H9 (cell line): ENCODE measurements at regions not wholly inside any gene's neighbourhood (a gene's known extent, or its start where the extent isn't known, plus 50 kb on each side); places are given as distances from the start of the nearest gene placed in this dataset.

Experiments used
- DNase-seq: peaks from one replicate; pipeline ENCODE4 v3.0.0-alpha.2; 2017
- H2AFZ ChIP-seq: one replicate; pipeline ENCODE4 v1.6.1; 2013; ENCODE audit warnings: mild to moderate bottlenecking, low read length, control low read depth, moderate library complexity
- H2AK5ac ChIP-seq: 2 replicates; pipeline ENCODE4 v1.6.1; 2013; ENCODE audit warnings: low read length, control low read depth, mixed read lengths; ENCODE audit not compliant: insufficient read length
- H2BK120ac ChIP-seq: one replicate; pipeline ENCODE4 v1.6.1; 2013; ENCODE audit warnings: low read depth, mild to moderate bottlenecking, low read length, control low read depth, inconsistent platforms; ENCODE audit not compliant: poor library complexity, severe bottlenecking
- H2BK12ac ChIP-seq: 2 replicates; pipeline ENCODE4 v1.6.1; 2013; ENCODE audit warnings: low read length, control low read depth, mixed read lengths, low read depth; ENCODE audit not compliant: insufficient read length
- H2BK15ac ChIP-seq: 2 replicates; pipeline ENCODE4 v1.6.1; 2013; ENCODE audit warnings: low read depth, low read length, control low read depth
- H2BK20ac ChIP-seq: one replicate; pipeline ENCODE4 v1.6.1; 2013; ENCODE audit warnings: low read depth, mild to moderate bottlenecking, low read length, control low read depth, inconsistent platforms; ENCODE audit not compliant: poor library complexity, severe bottlenecking
- H2BK5ac ChIP-seq: 2 replicates; pipeline ENCODE4 v1.6.1; 2013; ENCODE audit warnings: low read length, control low read depth, mixed read lengths; ENCODE audit not compliant: insufficient read length
- H3K14ac ChIP-seq: 2 replicates; pipeline ENCODE4 v1.6.1; 2013; ENCODE audit warnings: low read length, control low read depth; ENCODE audit not compliant: insufficient read depth
- H3K18ac ChIP-seq: 2 replicates; pipeline ENCODE4 v1.6.1; 2013; ENCODE audit warnings: low read depth, mild to moderate bottlenecking, mixed read lengths, low read length, control low read depth; ENCODE audit not compliant: insufficient read length
- H3K23ac ChIP-seq: 2 replicates; pipeline ENCODE4 v1.6.1; 2013; ENCODE audit warnings: low read length, control low read depth, mixed read lengths, low read depth; ENCODE audit not compliant: insufficient read length
- H3K23me2 ChIP-seq: 2 replicates; pipeline ENCODE4 v1.6.1; 2013; ENCODE audit warnings: low read depth, mild to moderate bottlenecking, mixed read lengths, low read length, control low read depth; ENCODE audit not compliant: insufficient read length, poor library complexity, severe bottlenecking
- H3K27ac ChIP-seq: 2 replicates; pipeline ENCODE4 v1.5.1; 2013; ENCODE audit warnings: low read length, control low read depth, mixed read lengths, low read depth; ENCODE audit not compliant: insufficient read length
- H3K27me3 ChIP-seq: 2 replicates; pipeline ENCODE4 v1.6.1; 2013; ENCODE audit warnings: low read length, control low read depth, inconsistent platforms; ENCODE audit not compliant: insufficient read depth
- H3K4ac ChIP-seq: 2 replicates; pipeline ENCODE4 v1.6.1; 2013; ENCODE audit warnings: low read depth, mild to moderate bottlenecking, control low read depth, inconsistent platforms, low read length, moderate library complexity
- H3K4me1 ChIP-seq: 2 replicates; pipeline ENCODE4 v1.6.1; 2013; ENCODE audit warnings: low read length, control low read depth, inconsistent platforms; ENCODE audit not compliant: insufficient read depth
- H3K4me2 ChIP-seq: 2 replicates; pipeline ENCODE4 v1.6.1; 2013; ENCODE audit warnings: low read length, control low read depth, mixed read lengths; ENCODE audit not compliant: insufficient read length, insufficient read depth
- H3K56ac ChIP-seq: 2 replicates; pipeline ENCODE4 v1.6.1; 2013; ENCODE audit warnings: low read depth, mild to moderate bottlenecking, mixed read lengths, low read length, control low read depth; ENCODE audit not compliant: insufficient read length
- H3K79me1 ChIP-seq: 2 replicates; pipeline ENCODE4 v1.6.1; 2013; ENCODE audit warnings: low read depth, mild to moderate bottlenecking, moderate library complexity, low read length, control low read depth, inconsistent platforms; ENCODE audit not compliant: insufficient read depth, poor library complexity, severe bottlenecking
- H3K79me2 ChIP-seq: 2 replicates; pipeline ENCODE4 v1.6.1; 2013; ENCODE audit warnings: low read length, control low read depth, inconsistent platforms; ENCODE audit not compliant: insufficient read depth
- H3K9ac ChIP-seq: 2 replicates; pipeline ENCODE4 v1.6.1; 2013; ENCODE audit warnings: low read length, control low read depth, mixed read lengths; ENCODE audit not compliant: insufficient read length; ENCODE audit errors: extremely low read depth
- H3K9me3 ChIP-seq: one replicate; pipeline ENCODE4 v1.6.1; 2013; ENCODE audit warnings: low read depth, low read length, inconsistent platforms; ENCODE audit not compliant: control insufficient read depth
- H3T11ph ChIP-seq: one replicate; pipeline ENCODE4 v1.6.1; 2013; ENCODE audit warnings: mild to moderate bottlenecking, low read length, control low read depth, inconsistent platforms
- H4K20me1 ChIP-seq: one replicate; pipeline ENCODE4 v1.6.1; 2013; ENCODE audit not compliant: control insufficient read depth, insufficient read length, insufficient read depth
- H4K5ac ChIP-seq: 2 replicates; pipeline ENCODE4 v1.6.1; 2013; ENCODE audit warnings: low read depth, mild to moderate bottlenecking, mixed read lengths, low read length, control low read depth; ENCODE audit not compliant: insufficient read length
- H4K8ac ChIP-seq: replicated peaks from 2 replicates; pipeline ENCODE4 v1.6.1; 2013; ENCODE audit warnings: low read length, control low read depth, mixed read lengths, low read depth; ENCODE audit not compliant: insufficient read length
- H4K91ac ChIP-seq: 2 replicates; pipeline ENCODE4 v1.6.1; 2013; ENCODE audit warnings: low read depth, mild to moderate bottlenecking, moderate library complexity, mixed read lengths, low read length, control low read depth; ENCODE audit not compliant: insufficient read length
- H3K27ac Mint-ChIP-seq, 3 experiments: 2 replicates in 2 of 3; 3 replicates in 1 of 3; pipeline ENCODE4 v1.8.0; 2020 to 2021; ENCODE audit warnings: mixed read lengths in 3 of 3, mild to moderate bottlenecking in 1 of 3, moderate library complexity in 1 of 3
- H3K27me3 Mint-ChIP-seq: 2 replicates; pipeline ENCODE4 v1.8.0; 2021; ENCODE audit warnings: low read depth, mild to moderate bottlenecking, moderate library complexity, mixed read lengths
- H3K36me3 Mint-ChIP-seq, 3 experiments: 2 replicates in 2 of 3; 3 replicates in 1 of 3; pipeline ENCODE4 v1.8.0; 2020 to 2021; ENCODE audit warnings: low read depth in 3 of 3, mixed read lengths in 3 of 3; ENCODE audit not compliant: insufficient read depth in 1 of 3
- H3K4me1 Mint-ChIP-seq, 2 experiments: 2 replicates each; pipeline ENCODE4 v1.8.0; 2020; ENCODE audit warnings: mixed read lengths in 2 of 2
- H3K4me3 Mint-ChIP-seq, 2 experiments: 2 replicates in 1 of 2; 3 replicates in 1 of 2; pipeline ENCODE4 v1.8.0; 2020 to 2021; ENCODE audit warnings: mild to moderate bottlenecking in 2 of 2, mixed read lengths in 2 of 2, moderate library complexity in 1 of 2
- H3K9me3 Mint-ChIP-seq, 2 experiments: 2 replicates in 1 of 2; 3 replicates in 1 of 2; pipeline ENCODE4 v1.8.0; 2020; ENCODE audit warnings: mild to moderate bottlenecking in 2 of 2, mixed read lengths in 2 of 2, moderate library complexity in 1 of 2
- CTCF ChIP-seq: fragments of 200-600 bp; sonication (generic); conservative IDR thresholded peaks from 3 replicates; pipeline ENCODE4 v1.8.0; 2021; ENCODE audit warnings: antibody characterized with exemption, mild to moderate bottlenecking
- WGBS: extraction: QIAGEN DNeasy Blood & Tissue Kit; methylation state at CpG from one replicate; pipeline ENCODE4 v1.1.7; 2013; ENCODE audit warnings: missing lambda C conversion rate, low lambda C conversion rate, mixed read lengths; ENCODE audit not compliant: insufficient read length; ENCODE audit errors: extremely low coverage; 5-methylcytosine and 5-hydroxymethylcytosine counted together

DNA sequence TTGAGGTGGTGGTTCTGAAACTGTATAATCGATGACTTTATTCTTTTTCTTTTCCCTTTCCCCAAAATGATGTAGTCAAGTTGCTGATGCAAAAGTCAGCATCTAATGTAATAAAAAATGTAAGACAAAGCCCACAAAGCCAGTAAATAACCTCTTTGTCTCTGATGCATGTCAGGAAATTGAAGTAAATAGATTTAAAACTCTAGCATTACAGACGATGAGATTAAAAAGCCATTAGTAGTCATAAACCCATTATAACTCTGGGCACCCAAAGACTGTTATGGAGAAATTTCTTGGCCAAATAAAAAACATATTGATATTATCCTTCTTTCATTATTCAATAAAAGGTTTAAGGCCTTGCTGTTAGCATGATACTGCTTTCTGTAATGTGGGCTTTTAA is 548.7 kb downstream of the TUSC1 start:
- Histone ChIP-seq H3K23ac (no peak overlapping the region), H3K14ac (no peak overlapping the region), H4K91ac (no peak overlapping the region), H2BK5ac (no peak overlapping the region), H3K23me2 (no peaks in the 10 kb centered on the region), H2BK15ac (no peak overlapping the region), H3K9ac (no peak overlapping the region), H4K20me1 (no peaks in the 10 kb centered on the region), H3K18ac (no peak overlapping the region), H2BK12ac (no peak overlapping the region), H3K56ac (no peak overlapping the region), H3K4me1 (no peaks in the 10 kb centered on the region), H2AFZ (no peak overlapping the region), H3K27ac (no peak overlapping the region), H2BK120ac (no peak overlapping the region), H3K79me2 (no peaks in the 10 kb centered on the region), H3K27me3 (no peaks in the 10 kb centered on the region), H3K4ac (no peak overlapping the region), H4K5ac (no peak overlapping the region), H3T11ph (no peak overlapping the region), H3K4me2 (no peak overlapping the region), H4K8ac (no peak overlapping the region), H3K79me1 (no peaks in the 10 kb centered on the region), H2BK20ac (no peak overlapping the region), H3K9me3 (no peaks in the 10 kb centered on the region), H2AK5ac (no peak overlapping the region)
- Mint-ChIP-seq H3K4me1 (peaks cover 10 to 15% of the 10 kb centered on the region in 2 experiments), H3K27ac (no peak overlapping the region), H3K4me3 (no peak overlapping the region), H3K27me3 (no peaks in the 10 kb centered on the region), H3K36me3 (no peaks in the 10 kb centered on the region), H3K9me3 (peaks cover 0 to 2% of the 10 kb centered on the region in 2 experiments; a peak in 3 of 5 replicates)
- WGBS: no CpG with 5 or more reads among the region's 2 CpGs
- no peak for DNase-seq
- no peak for TF ChIP-seq CTCF
